GM19438 (cell line): ENCODE measurements at regions not wholly inside any gene's neighbourhood (a gene's known extent, or its start where the extent isn't known, plus 50 kb on each side); places are given as distances from the start of the nearest gene placed in this dataset.

Experiments
- ATAC-seq: cut with Tn5 transposase; IDR thresholded peaks from one replicate; pipeline ENCODE4 v1.9.1; 2021; ENCODE audit warnings: low read depth; ENCODE audit not compliant: unreplicated experiment

GRCh38 chr14:61623927-61624326 is 71.4 kb upstream of the HIF1A start:
- no peak for ATAC-seq

- ATAC-seq, result no peak
These were observed 70.1 kb upstream of the HIF1A start for GRCh38 chr14:61625165-61625564.

DNA sequence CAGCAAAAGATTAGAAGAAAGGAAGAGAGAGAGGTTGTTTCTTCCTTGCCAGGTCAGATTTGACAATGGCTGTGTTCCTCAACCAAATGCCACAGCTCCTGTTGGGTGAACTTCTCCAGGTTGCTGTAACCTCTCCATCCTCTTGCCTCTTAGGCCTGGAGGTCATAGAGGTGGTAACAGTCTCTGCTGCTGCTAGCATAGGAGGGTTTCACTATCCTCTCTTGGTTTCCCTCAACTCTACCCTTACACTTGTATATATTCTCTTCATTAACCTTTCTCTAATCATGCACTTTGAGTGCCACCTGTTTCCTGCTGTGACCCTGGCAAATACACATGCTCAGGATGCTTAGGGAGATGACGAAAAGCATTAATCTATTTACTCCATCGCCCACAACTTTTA is 67.7 kb upstream of the HIF1A start:
- ATAC-seq, result no peak

GRCh38 chr14:61628016-61628725 is 67.1 kb upstream of the HIF1A start:
- no peak for ATAC-seq

DNA sequence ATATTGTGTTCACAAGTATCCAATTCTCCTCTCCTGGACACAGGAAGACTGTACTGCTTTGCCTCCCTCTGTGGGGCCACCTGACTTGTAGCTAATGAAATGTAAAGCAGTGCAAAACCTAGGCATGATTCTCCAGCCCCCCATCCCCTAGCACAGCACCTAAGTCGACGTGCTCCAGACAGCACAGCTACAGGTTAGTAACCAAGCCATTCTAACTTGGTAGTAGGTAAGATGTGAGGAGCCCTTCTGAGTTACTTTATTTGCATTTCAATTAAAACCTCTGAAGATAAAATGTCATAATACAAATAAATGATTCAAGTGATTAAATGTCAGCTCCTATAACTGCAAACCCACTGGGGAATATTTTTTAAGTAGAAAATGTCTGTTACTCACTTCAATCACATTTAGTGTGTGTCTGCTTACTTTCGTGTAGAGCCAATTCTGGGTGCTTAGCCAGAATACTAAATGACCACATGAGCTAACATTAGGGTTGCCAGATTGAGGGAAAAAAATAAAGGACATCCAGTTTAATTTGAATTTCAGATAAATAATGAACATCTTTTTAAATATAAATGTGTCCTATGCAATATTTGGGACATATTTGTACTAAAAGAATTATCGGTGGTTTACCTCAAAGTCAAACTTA is 64.8 kb upstream of the HIF1A start:
- no peak for ATAC-seq

DNA sequence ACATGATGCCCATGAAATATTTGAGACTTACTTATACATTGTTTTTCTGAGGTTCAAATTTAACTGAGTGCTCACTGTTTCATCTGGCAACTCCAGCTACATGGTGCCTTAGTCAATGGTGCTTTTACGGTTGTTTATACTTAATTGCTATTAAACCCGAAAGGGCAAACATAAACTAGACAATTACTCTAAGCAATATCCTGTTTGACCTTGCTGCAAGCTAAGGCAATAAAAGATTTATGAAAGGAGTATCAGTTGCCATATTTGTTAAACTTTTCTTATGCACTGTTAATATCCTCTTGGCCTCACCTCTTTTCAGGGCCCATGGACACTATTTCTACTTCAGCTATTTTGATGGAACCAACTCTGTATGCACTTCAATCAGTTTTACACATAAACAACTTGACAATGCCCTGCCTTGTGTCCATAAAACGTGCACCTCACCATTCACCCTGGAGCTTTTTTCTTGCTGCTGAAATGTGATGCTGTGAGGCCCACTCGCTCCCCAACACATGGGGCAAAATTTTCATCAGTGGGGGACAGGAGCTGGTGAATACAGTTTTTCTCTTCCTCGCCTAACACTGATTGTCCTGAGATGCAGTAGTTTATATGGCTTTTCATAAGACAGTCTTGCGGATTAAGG is 64.1 kb upstream of the HIF1A start:
- ATAC-seq, result no peak

- no peak for ATAC-seq
These were observed 62.9 kb upstream of the HIF1A start for GRCh38 chr14:61632401-61632800.

DNA sequence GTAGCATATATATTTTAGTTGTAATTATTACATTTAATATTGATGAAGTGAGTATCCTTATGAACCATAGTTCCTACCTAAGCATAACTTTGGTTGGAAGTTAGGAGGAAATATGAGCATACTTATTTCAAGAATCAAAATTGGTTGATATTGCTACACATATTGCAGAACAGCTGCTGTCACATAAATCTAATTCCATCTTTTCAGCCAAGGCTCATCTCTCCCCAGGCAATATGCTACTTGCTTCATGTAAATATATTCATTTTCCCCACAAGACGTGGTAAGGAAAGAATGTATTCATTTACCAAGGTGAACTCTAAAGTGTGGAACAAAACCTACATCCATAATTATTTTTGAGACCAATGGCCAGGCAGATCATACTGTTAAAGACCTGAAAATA is 62.5 kb upstream of the HIF1A start:
- ATAC-seq, result no peak

DNA sequence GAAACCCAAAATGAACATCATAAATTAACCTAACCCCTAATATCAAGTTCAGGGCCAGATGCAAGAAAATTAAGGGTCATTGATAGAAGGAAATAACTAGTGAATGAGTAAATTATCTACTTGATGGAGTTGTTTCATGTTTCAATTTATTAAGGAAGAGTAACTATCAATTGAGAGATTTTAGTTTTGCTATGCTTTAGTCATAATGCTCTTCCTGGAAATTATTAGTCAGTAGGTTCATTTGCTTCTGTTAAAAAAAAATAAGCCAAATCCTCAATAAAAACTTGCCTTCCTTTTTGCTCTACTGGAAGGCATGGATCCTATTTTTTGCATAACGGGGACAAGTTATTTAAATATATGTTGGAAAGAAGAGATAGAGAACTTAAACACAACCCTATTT is 59.0 kb upstream of the HIF1A start:
- ATAC-seq, result no peak

DNA sequence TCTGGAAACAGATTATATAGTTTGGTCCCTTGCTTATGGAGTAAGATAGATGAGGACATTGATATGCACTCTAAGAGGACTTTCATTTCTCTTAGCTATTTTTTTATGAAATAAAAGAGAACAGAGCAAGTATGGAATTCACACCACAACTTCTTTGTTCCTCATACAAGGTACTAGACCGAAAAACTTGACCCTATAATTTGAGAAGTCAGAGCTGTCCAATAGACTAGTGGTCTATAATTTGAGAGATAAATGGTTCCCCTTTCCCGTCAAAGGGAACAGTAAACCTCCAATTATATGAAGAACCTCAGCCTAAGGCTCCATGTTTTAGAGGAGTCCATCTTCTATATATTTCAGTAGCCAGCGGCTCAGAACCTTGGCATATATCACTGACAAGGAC is 58.5 kb upstream of the HIF1A start:
- ATAC-seq, result no peak

DNA sequence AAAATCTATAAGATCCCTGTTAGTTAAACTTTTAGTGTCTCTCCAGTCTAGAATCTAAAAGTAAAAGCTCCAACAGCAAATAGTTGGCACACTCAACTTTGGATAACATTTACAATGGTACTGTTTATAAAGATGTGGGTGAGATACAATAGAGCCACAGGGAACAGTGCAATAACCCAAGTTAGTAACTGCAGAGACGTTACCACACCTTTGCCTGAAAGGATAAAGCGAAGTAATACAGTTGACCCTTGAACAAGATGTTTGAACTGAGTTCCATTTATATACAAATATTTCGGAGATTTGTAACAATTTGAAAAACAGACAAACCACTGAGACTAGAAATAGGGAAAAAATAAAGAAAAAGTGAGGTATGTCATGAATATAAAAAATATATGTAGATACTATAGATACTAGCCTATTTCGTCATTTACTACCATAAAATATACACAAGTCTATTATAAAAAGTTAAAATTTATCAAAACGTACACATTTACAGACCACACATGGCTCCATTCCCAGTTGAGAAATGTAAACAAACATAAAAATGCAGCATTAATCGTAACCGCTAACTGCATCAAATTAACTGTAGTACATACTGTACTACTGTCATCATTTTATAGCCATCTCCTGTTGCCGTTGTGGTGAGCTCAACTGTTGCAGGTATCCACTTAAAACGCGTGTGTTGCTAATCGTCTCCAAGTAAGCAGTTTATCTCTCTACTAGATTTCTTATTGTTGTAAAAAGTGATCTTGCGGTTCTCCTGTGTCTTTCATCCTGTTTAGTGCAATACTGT is 56.5 kb upstream of the HIF1A start:
- ATAC-seq, result no peak

DNA sequence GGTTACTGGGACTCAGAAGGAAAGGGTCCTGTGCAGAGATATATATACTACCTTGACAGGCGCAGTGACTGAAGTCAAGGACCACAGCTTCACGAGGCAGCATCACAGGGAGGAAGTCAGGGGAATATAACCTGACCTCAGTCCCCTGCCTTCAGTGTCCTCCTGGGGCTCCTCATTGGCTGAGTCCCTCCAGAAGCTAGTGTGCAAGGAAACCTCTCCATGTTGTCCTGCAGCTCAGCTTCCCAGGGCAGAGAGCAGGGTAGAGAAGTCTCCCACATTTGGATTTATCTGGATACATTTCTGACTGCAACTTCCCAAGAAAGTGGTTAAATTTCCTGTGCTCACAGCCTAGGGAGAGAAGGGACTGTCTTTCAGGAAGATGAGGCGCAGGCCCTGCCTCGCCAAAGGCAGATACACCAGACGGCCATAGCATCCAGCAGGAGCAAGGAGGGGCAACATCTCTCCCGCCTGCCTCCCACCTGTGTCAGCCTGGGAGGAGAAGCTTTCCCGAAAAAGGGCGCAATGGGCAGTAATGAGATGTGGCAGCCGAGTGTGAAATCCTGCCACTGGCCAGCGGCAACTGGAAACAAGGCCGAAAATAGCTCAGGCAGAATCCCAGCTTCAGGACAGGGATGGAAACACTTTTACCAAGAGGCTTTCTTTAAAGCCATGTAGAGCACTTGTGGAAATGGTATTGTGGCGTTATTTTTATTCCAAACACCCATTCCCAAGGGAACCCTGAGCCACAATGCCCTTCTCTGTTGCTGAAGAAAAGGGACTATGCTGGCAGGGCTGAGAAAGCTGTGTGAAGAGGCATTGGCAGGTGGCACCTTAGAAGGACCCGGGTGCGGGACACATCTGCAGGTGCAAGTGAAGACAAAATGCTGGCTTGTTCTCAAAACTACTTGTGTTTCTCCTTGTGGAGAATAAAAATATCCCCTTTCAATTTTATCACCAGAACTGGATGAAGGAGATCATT is 54.9 kb upstream of the HIF1A start:
- no peak for ATAC-seq

GRCh38 chr14:61641914-61642613 is 53.2 kb upstream of the HIF1A start:
- ATAC-seq, result no peak

GRCh38 chr14:61642614-61642982 is 52.7 kb upstream of the HIF1A start:
- no peak for ATAC-seq

- ATAC-seq, result no peak
These were observed 51.8 kb upstream of the HIF1A start for GRCh38 chr14:61643555-61643954.

GRCh38 chr14:61644175-61644574 is 51.1 kb upstream of the HIF1A start:
- no peak for ATAC-seq

GRCh38 chr14:61644834-61645233 is 50.5 kb upstream of the HIF1A start:
- peak; percentile 87 for ATAC-seq

GRCh38 chr14:61645247-61645646 is 50.1 kb upstream of the HIF1A start:
- no peak for ATAC-seq
